SU-DHL-6 (cell line): ENCODE measurements at regions not wholly inside any gene's neighbourhood (a gene's known extent, or its start where the extent isn't known, plus 50 kb on each side); places are given as distances from the start of the nearest gene placed in this dataset.

ENCODE experiments used
- H2AFZ ChIP-seq: fragments of 200-600 bp; sonication (generic); 2 replicates; pipeline ENCODE4 v1.6.1; 2014; ENCODE audit warnings: low read depth, mild to moderate bottlenecking, moderate library complexity, mixed read lengths, antibody characterized with exemption, low read length; ENCODE audit not compliant: severe bottlenecking
- H3F3A ChIP-seq: fragments of 200-600 bp; shearing (Covaris generic); 2 replicates; pipeline ENCODE4 v1.6.0; 2016; ENCODE audit warnings: antibody characterized with exemption, mild to moderate bottlenecking; ENCODE audit not compliant: insufficient read depth
- H3K27ac ChIP-seq: fragments of 200-600 bp; sonication (generic); 2 replicates; pipeline ENCODE4 v1.5.1; 2016; ENCODE audit warnings: low read depth, mild to moderate bottlenecking, low read length, moderate library complexity, mixed read lengths
- H3K27me3 ChIP-seq: fragments of 200-600 bp; sonication (generic), shearing (Covaris generic); 2 replicates; pipeline ENCODE4 v1.6.0; 2014; ENCODE audit warnings: mild to moderate bottlenecking, low read length
- H3K36me3 ChIP-seq: fragments of 200-600 bp; sonication (generic); 2 replicates; pipeline ENCODE4 v1.6.1; 2014; ENCODE audit warnings: mild to moderate bottlenecking, low read length, mixed read lengths
- H3K4me2 ChIP-seq: fragments of 300-600, 200-600 bp; shearing (Covaris generic), sonication (generic); 2 replicates; pipeline ENCODE4 v1.6.0; 2014; ENCODE audit warnings: low read length, low read depth, mild to moderate bottlenecking; ENCODE audit not compliant: poor library complexity, severe bottlenecking
- H3K4me3 ChIP-seq: fragments of 200-600 bp; sonication (generic); 2 replicates; pipeline ENCODE4 v1.5.1; 2014; ENCODE audit warnings: antibody characterized with exemption, low read length, mild to moderate bottlenecking, mixed read lengths; ENCODE audit not compliant: insufficient read depth, poor library complexity, severe bottlenecking
- H3K79me2 ChIP-seq: fragments of 200-600 bp; sonication (generic); 2 replicates; pipeline ENCODE4 v1.6.1; 2014; ENCODE audit warnings: mild to moderate bottlenecking, low read length, moderate library complexity; ENCODE audit not compliant: insufficient read depth
- H3K9ac ChIP-seq: fragments of 200-600 bp; sonication (generic); 2 replicates; pipeline ENCODE4 v1.7.0; 2014; ENCODE audit warnings: mild to moderate bottlenecking, low read length
- H3K9me2 ChIP-seq: fragments of 200-600 bp; sonication (generic); replicated peaks from 2 replicates; pipeline ENCODE4 v1.6.1; 2014; ENCODE audit warnings: low read length; ENCODE audit not compliant: insufficient read depth
- H3K9me3 ChIP-seq: fragments of 200-600 bp; sonication (generic); 2 replicates; pipeline ENCODE4 v1.6.1; 2014; ENCODE audit warnings: low read length, mixed read lengths; ENCODE audit not compliant: insufficient read depth
- H4K20me1 ChIP-seq: fragments of 200-600 bp; sonication (generic); 2 replicates; pipeline ENCODE4 v1.6.1; 2014; ENCODE audit warnings: low read depth, mild to moderate bottlenecking, antibody characterized with exemption, low read length, moderate library complexity, mixed read lengths
- CTCF ChIP-seq: fragments of 200-600 bp; sonication (generic); IDR thresholded peaks from one replicate; pipeline ENCODE4 v1.5.1; 2017; ENCODE audit warnings: antibody characterized with exemption, mild to moderate bottlenecking, low read length, moderate library complexity; ENCODE audit not compliant: insufficient read depth, poor library complexity, severe bottlenecking
- EZH2phosphoT487 ChIP-seq: fragments of 200-600 bp; sonication (generic), shearing (Covaris generic); conservative IDR thresholded peaks from 2 replicates; pipeline ENCODE4 v1.6.1; 2018; ENCODE audit warnings: mild to moderate bottlenecking, antibody characterized with exemption, low read length, moderate library complexity, mixed read lengths

DNA sequence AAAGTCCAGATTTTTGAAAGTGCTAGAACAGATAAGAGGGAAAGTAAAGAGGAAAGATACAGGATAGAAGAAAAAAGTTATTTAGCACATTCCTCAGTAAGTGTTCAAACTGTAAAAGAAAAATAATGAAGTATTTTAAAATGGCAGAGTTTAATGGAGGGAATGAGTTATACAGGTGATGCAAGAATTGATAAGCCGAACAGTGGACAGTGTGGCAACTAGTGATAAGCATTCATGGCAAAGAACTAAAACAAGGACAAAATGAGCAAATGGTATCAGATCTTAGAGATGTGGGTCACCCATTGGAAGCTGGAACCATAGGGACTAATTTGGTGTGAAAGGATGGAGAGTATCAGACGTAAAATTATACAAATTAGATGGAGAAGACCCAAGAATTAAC, 622.9 kb upstream of the SGO1 start:
- no peaks in the 10 kb centered on the region for H3K27me3 ChIP-seq
- no peaks in the 10 kb centered on the region for H3K79me2 ChIP-seq
- H3K9ac ChIP-seq: no peak overlapping the region
- no peak overlapping the region for H3K4me2 ChIP-seq
- H3K36me3 ChIP-seq: no peaks in the 10 kb centered on the region
- H3F3A ChIP-seq: no peaks in the 10 kb centered on the region
- no peaks in the 10 kb centered on the region for H3K9me3 ChIP-seq
- H3K9me2 ChIP-seq: no peaks in the 10 kb centered on the region
- no peak overlapping the region for H3K27ac ChIP-seq
- H4K20me1 ChIP-seq: no peaks in the 10 kb centered on the region
- H2AFZ ChIP-seq: no peak overlapping the region
- no peak overlapping the region for H3K4me3 ChIP-seq
- no peak for TF ChIP-seq CTCF

DNA sequence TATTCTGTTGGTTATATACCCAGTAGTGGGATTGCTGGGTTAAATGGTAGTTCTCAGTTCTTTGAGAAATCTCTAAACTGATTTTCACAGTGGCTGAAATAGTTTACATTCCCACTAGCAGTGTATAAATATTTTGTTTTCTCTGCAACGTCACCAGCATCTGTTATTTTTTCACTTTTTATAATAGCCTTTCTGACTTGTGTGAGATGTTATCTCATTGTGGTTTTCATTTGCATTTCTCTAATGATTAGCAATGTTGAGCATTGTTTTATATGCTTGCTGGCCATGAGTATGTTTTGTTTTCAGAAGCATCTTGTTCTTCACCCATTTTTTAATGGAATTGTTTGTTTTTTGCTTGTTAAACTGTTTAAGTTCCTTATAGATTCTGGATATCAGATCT, 612.7 kb upstream of the SGO1 start:
- Histone ChIP-seq H3K36me3 (no peaks in the 10 kb centered on the region), H3K79me2 (no peaks in the 10 kb centered on the region), H3K9me2 (no peaks in the 10 kb centered on the region), H3K4me2 (no peak overlapping the region), H3F3A (no peaks in the 10 kb centered on the region), H3K4me3 (no peak overlapping the region), H3K27ac (no peak overlapping the region), H2AFZ (no peak overlapping the region), H3K9me3 (no peaks in the 10 kb centered on the region), H4K20me1 (no peaks in the 10 kb centered on the region), H3K9ac (no peak overlapping the region), H3K27me3 (no peaks in the 10 kb centered on the region)
- TF ChIP-seq CTCF (no peak), EZH2phosphoT487 (no peak)

DNA sequence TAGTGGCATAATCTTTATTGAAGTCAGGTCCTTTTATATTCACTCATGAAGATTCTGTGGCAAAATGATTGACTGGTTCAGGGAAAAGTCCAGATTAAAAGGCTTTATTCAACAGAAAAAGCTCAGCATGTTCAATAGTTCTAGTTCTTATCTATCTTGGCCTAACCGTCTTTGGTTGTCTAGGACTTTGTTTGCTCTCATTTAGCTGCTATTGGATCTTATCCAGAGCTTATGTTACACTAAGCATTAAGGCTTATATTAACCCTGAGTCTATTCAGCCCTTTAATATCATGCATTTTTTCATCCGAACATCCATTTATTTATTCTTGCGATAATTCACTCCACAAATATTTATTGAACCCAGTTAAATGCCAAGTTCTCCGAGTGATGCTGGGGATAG, 601.0 kb upstream of the SGO1 start:
- H3K36me3 ChIP-seq: no peaks in the 10 kb centered on the region
- no peak overlapping the region for H3K27ac ChIP-seq
- H4K20me1 ChIP-seq: no peaks in the 10 kb centered on the region
- no peaks in the 10 kb centered on the region for H3F3A ChIP-seq
- no peak overlapping the region for H3K4me3 ChIP-seq
- H2AFZ ChIP-seq: no peak overlapping the region
- no peaks in the 10 kb centered on the region for H3K9me3 ChIP-seq
- H3K9ac ChIP-seq: no peak overlapping the region
- no peaks in the 10 kb centered on the region for H3K79me2 ChIP-seq
- no peaks in the 10 kb centered on the region for H3K9me2 ChIP-seq
- H3K27me3 ChIP-seq: no peaks in the 10 kb centered on the region
- TF ChIP-seq EZH2phosphoT487: no peak
- H3K4me2 ChIP-seq: no peak overlapping the region

DNA sequence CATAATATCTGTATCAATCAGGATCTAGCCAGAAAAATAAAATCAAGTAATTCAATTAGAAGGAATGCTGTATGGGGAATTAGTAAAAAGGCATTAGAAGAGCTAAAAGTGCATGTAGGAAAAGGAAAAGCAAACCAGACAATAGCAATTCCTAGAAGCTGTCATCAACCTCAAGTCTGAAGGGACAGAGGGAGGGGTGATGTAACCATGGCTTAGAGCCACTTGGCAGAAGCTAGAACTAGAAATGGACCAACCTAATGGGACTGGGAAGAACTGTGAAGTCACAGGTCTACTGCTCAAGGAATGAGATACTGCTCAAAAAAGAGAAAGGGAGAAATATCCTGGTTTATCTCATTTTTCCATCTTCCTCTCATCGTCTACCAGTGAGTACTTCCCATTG, 590.7 kb upstream of the SGO1 start:
- Histone ChIP-seq H3K79me2 (no peaks in the 10 kb centered on the region), H3K9me3 (no peaks in the 10 kb centered on the region)
- TF ChIP-seq EZH2phosphoT487 (no peak), CTCF (no peak)

More for the DNA sequence above, 590.7 kb upstream of the SGO1 start:
- Histone ChIP-seq H3K27me3 (no peaks in the 10 kb centered on the region), H3K9me2 (no peaks in the 10 kb centered on the region), H3K36me3 (no peaks in the 10 kb centered on the region), H4K20me1 (no peaks in the 10 kb centered on the region), H3F3A (no peaks in the 10 kb centered on the region), H3K27ac (no peak overlapping the region), H3K4me2 (no peak overlapping the region), H2AFZ (no peak overlapping the region), H3K9ac (no peak overlapping the region), H3K4me3 (no peak overlapping the region)
